Neural progenitor cell (in vitro differentiated cells): ENCODE measurements at regions not wholly inside any gene's neighbourhood (a gene's known extent, or its start where the extent isn't known, plus 50 kb on each side); places are given as distances from the start of the nearest gene placed in this dataset.

Source experiments
- DNase-seq: peaks from one replicate; pipeline ENCODE4 v3.0.0-alpha.2; 2016; ENCODE audit warnings: low spot score
- H2AFZ ChIP-seq: fragments of 200-600 bp; sonication (generic); replicated peaks from 2 replicates; pipeline ENCODE4 v1.6.1; 2016; ENCODE audit warnings: antibody characterized with exemption
- H3F3A ChIP-seq: fragments of 200-600 bp; sonication (generic); 2 replicates; pipeline ENCODE4 v1.6.1; 2016; ENCODE audit warnings: antibody characterized with exemption, low read depth
- H3K27ac ChIP-seq: fragments of 200-600 bp; sonication (generic); 2 replicates; pipeline ENCODE4 v1.5.1; 2016; ENCODE audit warnings: mild to moderate bottlenecking
- H3K27me3 ChIP-seq: fragments of 200-600 bp; sonication (generic); 2 replicates; pipeline ENCODE4 v1.6.1; 2016; ENCODE audit warnings: mild to moderate bottlenecking, moderate library complexity
- H3K36me3 ChIP-seq: fragments of 200-600 bp; sonication (generic); 2 replicates; pipeline ENCODE4 v1.5.1; 2016
- H3K4me1 ChIP-seq: fragments of 200-600 bp; sonication (generic); 2 replicates; pipeline ENCODE4 v1.6.1; 2016; ENCODE audit warnings: mixed run types
- H3K4me2 ChIP-seq: fragments of 200-600 bp; sonication (generic); 2 replicates; pipeline ENCODE4 v1.6.1; 2016
- H3K4me3 ChIP-seq: fragments of 200-600 bp; sonication (generic); 2 replicates; pipeline ENCODE4 v1.5.1; 2016
- H3K79me2 ChIP-seq: fragments of 200-600 bp; sonication (generic); 2 replicates; pipeline ENCODE4 v1.6.1; 2016; ENCODE audit warnings: low read depth
- H3K9ac ChIP-seq: fragments of 200-600 bp; sonication (generic); 2 replicates; pipeline ENCODE4 v1.6.1; 2016
- H3K9me3 ChIP-seq: fragments of 200-600 bp; sonication (generic); 2 replicates; pipeline ENCODE4 v1.5.1; 2016; ENCODE audit warnings: low read depth
- H4K20me1 ChIP-seq: fragments of 200-600 bp; sonication (generic); 2 replicates; pipeline ENCODE4 v1.6.1; 2016; ENCODE audit warnings: low read depth
- H3K27ac Mint-ChIP-seq: 3 replicates; pipeline ENCODE4 v1.8.0; 2021; ENCODE audit warnings: mixed read lengths
- H3K27me3 Mint-ChIP-seq: 2 replicates; pipeline ENCODE4 v1.8.0; 2022; ENCODE audit warnings: low read depth, mild to moderate bottlenecking, inconsistent platforms, moderate library complexity, mixed read lengths; ENCODE audit not compliant: insufficient read depth
- H3K36me3 Mint-ChIP-seq: 3 replicates; pipeline ENCODE4 v1.8.0; 2021; ENCODE audit warnings: mixed read lengths
- H3K4me1 Mint-ChIP-seq: 3 replicates; pipeline ENCODE4 v1.8.0; 2021; ENCODE audit warnings: mixed read lengths
- H3K4me3 Mint-ChIP-seq: 3 replicates; pipeline ENCODE4 v1.8.0; 2021; ENCODE audit warnings: mild to moderate bottlenecking, moderate library complexity, mixed read lengths
- H3K9me3 Mint-ChIP-seq: 3 replicates; pipeline ENCODE4 v1.8.0; 2020; ENCODE audit warnings: mixed read lengths
- CTCF ChIP-seq: fragments of 200-600 bp; sonication (generic); IDR thresholded peaks from 2 replicates; pipeline ENCODE4 v1.5.1; 2017; ENCODE audit warnings: antibody characterized with exemption, mild to moderate bottlenecking
- EZH2 ChIP-seq: fragments of 200-600 bp; sonication (generic); IDR thresholded peaks from 2 replicates; pipeline ENCODE4 v1.6.1; 2017; ENCODE audit warnings: antibody characterized with exemption, mild to moderate bottlenecking, moderate library complexity
- EZH2phosphoT487 ChIP-seq: fragments of 200-600 bp; sonication (generic); IDR thresholded peaks from 2 replicates; pipeline ENCODE4 v1.6.1; 2017; ENCODE audit warnings: antibody characterized with exemption

- Mint-ChIP-seq H3K36me3 (no peaks in the 10 kb centered on the region), H3K9me3 (no peaks in the 10 kb centered on the region), H3K27ac (no peak overlapping the region), H3K4me1 (no peaks in the 10 kb centered on the region), H3K27me3 (no peaks in the 10 kb centered on the region), H3K4me3 (no peak overlapping the region)
- Histone ChIP-seq H2AFZ (no peak overlapping the region), H3K4me2 (no peak overlapping the region), H4K20me1 (no peaks in the 10 kb centered on the region), H3K9ac (no peak overlapping the region), H3K27me3 (no peaks in the 10 kb centered on the region), H3K9me3 (no peaks in the 10 kb centered on the region), H3K4me1 (no peaks in the 10 kb centered on the region), H3K27ac (no peak overlapping the region), H3F3A (no peaks in the 10 kb centered on the region), H3K4me3 (no peak overlapping the region), H3K79me2 (no peaks in the 10 kb centered on the region), H3K36me3 (no peaks in the 10 kb centered on the region)
- no peak for DNase-seq
- no peak for TF ChIP-seq EZH2phosphoT487
Measured at GRCh38 chr7:156122752-156123354, 310.6 kb upstream of the SHH start.

- Histone ChIP-seq H3K36me3 (no peaks in the 10 kb centered on the region), H4K20me1 (no peaks in the 10 kb centered on the region), H3K27ac (no peak overlapping the region), H3F3A (no peaks in the 10 kb centered on the region), H2AFZ (no peak overlapping the region), H3K79me2 (no peaks in the 10 kb centered on the region), H3K4me3 (no peak overlapping the region), H3K9ac (no peak overlapping the region), H3K27me3 (no peaks in the 10 kb centered on the region), H3K4me2 (no peak overlapping the region), H3K9me3 (no peaks in the 10 kb centered on the region), H3K4me1 (no peaks in the 10 kb centered on the region)
- Mint-ChIP-seq H3K9me3 (no peaks in the 10 kb centered on the region), H3K4me1 (no peaks in the 10 kb centered on the region), H3K27ac (no peak overlapping the region), H3K27me3 (no peaks in the 10 kb centered on the region), H3K36me3 (no peaks in the 10 kb centered on the region), H3K4me3 (no peak overlapping the region)
- DNase-seq = no peak
- TF ChIP-seq EZH2phosphoT487 (no peak), EZH2 (no peak), CTCF (no peak)
Measured at GRCh38 chr7:156121956-156122355, 309.7 kb upstream of the SHH start.

GRCh38 chr7:156121434-156121833 lies 309.2 kb upstream of the SHH start:
- no peaks in the 10 kb centered on the region for H3K9me3 Mint-ChIP-seq
- no peaks in the 10 kb centered on the region for H3K27me3 ChIP-seq
- no peaks in the 10 kb centered on the region for H3K9me3 ChIP-seq

More at GRCh38 chr7:156121434-156121833, 309.2 kb upstream of the SHH start:
- TF ChIP-seq CTCF = no peak
- Mint-ChIP-seq H3K27me3 (no peaks in the 10 kb centered on the region), H3K27ac (no peak overlapping the region), H3K4me3 (no peak overlapping the region), H3K4me1 (no peaks in the 10 kb centered on the region), H3K36me3 (no peaks in the 10 kb centered on the region)
- no peaks in the 10 kb centered on the region for H3K79me2 ChIP-seq
- H3K36me3 ChIP-seq = no peaks in the 10 kb centered on the region
- no peak overlapping the region for H3K27ac ChIP-seq
- no peak for DNase-seq
- H4K20me1 ChIP-seq = no peaks in the 10 kb centered on the region
- H3K4me1 ChIP-seq = no peaks in the 10 kb centered on the region
- no peak overlapping the region for H2AFZ ChIP-seq
- no peaks in the 10 kb centered on the region for H3F3A ChIP-seq
- H3K4me3 ChIP-seq = no peak overlapping the region
- H3K4me2 ChIP-seq = no peak overlapping the region
- no peak overlapping the region for H3K9ac ChIP-seq
